Endodermal cell (in vitro differentiated cells): ENCODE measurements at regions not wholly inside any gene's neighbourhood (a gene's known extent, or its start where the extent isn't known, plus 50 kb on each side); places are given as distances from the start of the nearest gene placed in this dataset.

Source experiments
- DNase-seq: peaks from one replicate; pipeline ENCODE4 v3.0.0-alpha.2; 2017
- H3K27ac ChIP-seq: 2 replicates; pipeline ENCODE4 v1.5.1; 2013; ENCODE audit warnings: mild to moderate bottlenecking, low read depth, low read length, moderate library complexity
- H3K27me3 ChIP-seq: 2 replicates; pipeline ENCODE4 v1.6.1; 2013; ENCODE audit warnings: mild to moderate bottlenecking, low read length, moderate library complexity; ENCODE audit not compliant: insufficient read depth, control insufficient read depth, poor library complexity, severe bottlenecking
- H3K36me3 ChIP-seq: 2 replicates; pipeline ENCODE4 v1.7.0; 2013; ENCODE audit warnings: mild to moderate bottlenecking, low read length, moderate library complexity; ENCODE audit not compliant: control insufficient read depth, insufficient read depth
- H3K4me1 ChIP-seq: one replicate; pipeline ENCODE4 v1.7.0; 2013; ENCODE audit warnings: low read length; ENCODE audit not compliant: control insufficient read depth, insufficient read depth
- H3K4me3 ChIP-seq: 2 replicates; pipeline ENCODE4 v1.5.1; 2013; ENCODE audit warnings: mild to moderate bottlenecking, low read length, moderate library complexity
- H3K9ac ChIP-seq: 2 replicates; pipeline ENCODE4 v1.6.1; 2013; ENCODE audit warnings: mild to moderate bottlenecking, low read length, moderate library complexity; ENCODE audit not compliant: poor library complexity, severe bottlenecking; ENCODE audit errors: extremely low read depth
- H3K9me3 ChIP-seq: 2 replicates; pipeline ENCODE4 v1.6.1; 2013; ENCODE audit warnings: mild to moderate bottlenecking, low read length, moderate library complexity; ENCODE audit not compliant: control insufficient read depth
- H3K27ac Mint-ChIP-seq: 2 replicates; pipeline ENCODE4 v1.8.0; 2020; ENCODE audit warnings: mixed read lengths
- H3K27me3 Mint-ChIP-seq: 2 replicates; pipeline ENCODE4 v1.8.0; 2021; ENCODE audit warnings: mild to moderate bottlenecking, mixed read lengths; ENCODE audit not compliant: insufficient read depth
- H3K36me3 Mint-ChIP-seq: 2 replicates; pipeline ENCODE4 v1.8.0; 2020; ENCODE audit warnings: low read depth, mixed read lengths
- H3K4me1 Mint-ChIP-seq: 2 replicates; pipeline ENCODE4 v1.8.0; 2020; ENCODE audit warnings: mixed read lengths
- H3K4me3 Mint-ChIP-seq: 2 replicates; pipeline ENCODE4 v1.8.0; 2020; ENCODE audit warnings: mild to moderate bottlenecking, moderate library complexity, mixed read lengths
- H3K9me3 Mint-ChIP-seq: 2 replicates; pipeline ENCODE4 v1.8.0; 2020; ENCODE audit warnings: mild to moderate bottlenecking, mixed read lengths
- WGBS, 2 experiments: methylation state at CpG; one replicate each; pipeline versions ENCODE4 v1.1.5 to v1.1.7; 2013; ENCODE audit warnings: missing lambda C conversion rate in 2 of 2, mixed read lengths in 1 of 2; ENCODE audit not compliant: insufficient coverage in 1 of 2, insufficient read length in 1 of 2; 5-methylcytosine and 5-hydroxymethylcytosine counted together
- TF ChIP-seq, protein P1 (sequence below): fragments of 200-600 bp; sonication (generic); conservative IDR thresholded peaks from 2 replicates; pipeline ENCODE4 v1.5.0; 2021; ENCODE audit warnings: antibody characterized with exemption, mild to moderate bottlenecking

- H3K4me1 Mint-ChIP-seq, result no peaks in the 10 kb centered on the region
- H3K36me3 ChIP-seq, result no peaks in the 10 kb centered on the region
- TF ChIP-seq, protein P1, sequence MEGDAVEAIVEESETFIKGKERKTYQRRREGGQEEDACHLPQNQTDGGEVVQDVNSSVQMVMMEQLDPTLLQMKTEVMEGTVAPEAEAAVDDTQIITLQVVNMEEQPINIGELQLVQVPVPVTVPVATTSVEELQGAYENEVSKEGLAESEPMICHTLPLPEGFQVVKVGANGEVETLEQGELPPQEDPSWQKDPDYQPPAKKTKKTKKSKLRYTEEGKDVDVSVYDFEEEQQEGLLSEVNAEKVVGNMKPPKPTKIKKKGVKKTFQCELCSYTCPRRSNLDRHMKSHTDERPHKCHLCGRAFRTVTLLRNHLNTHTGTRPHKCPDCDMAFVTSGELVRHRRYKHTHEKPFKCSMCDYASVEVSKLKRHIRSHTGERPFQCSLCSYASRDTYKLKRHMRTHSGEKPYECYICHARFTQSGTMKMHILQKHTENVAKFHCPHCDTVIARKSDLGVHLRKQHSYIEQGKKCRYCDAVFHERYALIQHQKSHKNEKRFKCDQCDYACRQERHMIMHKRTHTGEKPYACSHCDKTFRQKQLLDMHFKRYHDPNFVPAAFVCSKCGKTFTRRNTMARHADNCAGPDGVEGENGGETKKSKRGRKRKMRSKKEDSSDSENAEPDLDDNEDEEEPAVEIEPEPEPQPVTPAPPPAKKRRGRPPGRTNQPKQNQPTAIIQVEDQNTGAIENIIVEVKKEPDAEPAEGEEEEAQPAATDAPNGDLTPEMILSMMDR, result no peak
- H3K9me3 ChIP-seq, result no peaks in the 10 kb centered on the region
- no peak overlapping the region for H3K27ac ChIP-seq
- no peak overlapping the region for H3K4me3 ChIP-seq
- no peak overlapping the region for H3K9ac ChIP-seq
- no peak overlapping the region for H3K27ac Mint-ChIP-seq
- 91 to 100% methylated on average over 3 to 5 of the region's 5 CpGs for WGBS, 2 experiments
- no peaks in the 10 kb centered on the region for H3K4me1 ChIP-seq
- H3K9me3 Mint-ChIP-seq, result no peaks in the 10 kb centered on the region
- no peaks in the 10 kb centered on the region for H3K27me3 Mint-ChIP-seq
- H3K36me3 Mint-ChIP-seq, result no peaks in the 10 kb centered on the region
- DNase-seq, result no peak
- no peak overlapping the region for H3K4me3 Mint-ChIP-seq
- no peaks in the 10 kb centered on the region for H3K27me3 ChIP-seq
Observed at GRCh38 chr7:68472688-68473087, 1125.6 kb upstream of the AUTS2 start.

DNA sequence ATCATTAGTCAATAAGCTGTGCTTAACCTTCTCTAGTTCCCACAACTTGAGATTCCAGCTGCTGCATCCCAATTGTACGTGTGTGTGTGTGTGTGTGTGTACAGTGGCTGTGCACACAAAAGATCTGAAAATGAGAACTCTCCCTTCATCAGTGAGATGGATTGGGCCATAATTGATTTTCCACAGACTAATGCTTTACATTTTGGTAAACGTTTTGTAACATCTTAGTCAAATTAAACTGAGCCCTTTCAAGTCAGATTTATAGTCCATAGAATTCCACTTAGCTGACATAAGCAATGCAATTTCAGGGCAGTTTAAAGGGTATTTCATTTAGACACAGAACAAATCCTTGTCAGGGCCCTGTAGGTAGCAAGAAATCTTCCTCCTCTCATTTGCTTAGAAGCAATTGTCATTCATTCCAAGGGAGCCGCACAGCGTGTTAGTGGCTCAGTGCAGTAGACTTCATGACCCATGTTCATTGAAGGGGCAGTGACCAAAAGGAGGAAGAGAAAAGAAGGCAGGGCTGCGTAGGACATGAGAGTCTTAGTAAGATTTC lies 1123.5 kb upstream of the AUTS2 start:
- H3K36me3 ChIP-seq, result no peaks in the 10 kb centered on the region
- H3K9me3 Mint-ChIP-seq, result no peaks in the 10 kb centered on the region
- no peak overlapping the region for H3K9ac ChIP-seq
- H3K27me3 Mint-ChIP-seq, result no peaks in the 10 kb centered on the region
- no peak overlapping the region for H3K27ac ChIP-seq
- no peaks in the 10 kb centered on the region for H3K9me3 ChIP-seq
- no peaks in the 10 kb centered on the region for H3K27me3 ChIP-seq
- H3K4me3 Mint-ChIP-seq, result no peak overlapping the region
- H3K36me3 Mint-ChIP-seq, result no peaks in the 10 kb centered on the region
- TF ChIP-seq, protein P1, result no peak
- H3K4me1 Mint-ChIP-seq, result peaks cover 3% of the 10 kb centered on the region
- no peaks in the 10 kb centered on the region for H3K4me1 ChIP-seq
- no peak for DNase-seq
- WGBS, 2 experiments, result 88 to 100% methylated on average over 2 to 4 of the region's 5 CpGs
- no peak overlapping the region for H3K4me3 ChIP-seq
- H3K27ac Mint-ChIP-seq, result no peak overlapping the region

- no peaks in the 10 kb centered on the region for H3K36me3 ChIP-seq
- H3K9me3 Mint-ChIP-seq, result no peaks in the 10 kb centered on the region
- H3K27ac ChIP-seq, result no peak overlapping the region
- H3K4me3 ChIP-seq, result no peak overlapping the region
- H3K27ac Mint-ChIP-seq, result no peak overlapping the region
- 90 to 95% methylated on average over 2 of the region's 2 CpGs for WGBS, 2 experiments
- H3K36me3 Mint-ChIP-seq, result no peaks in the 10 kb centered on the region
- no peaks in the 10 kb centered on the region for H3K27me3 Mint-ChIP-seq
- no peaks in the 10 kb centered on the region for H3K4me1 ChIP-seq
- H3K27me3 ChIP-seq, result no peaks in the 10 kb centered on the region
- H3K9me3 ChIP-seq, result no peaks in the 10 kb centered on the region
- H3K4me1 Mint-ChIP-seq, result peaks cover 14% of the 10 kb centered on the region
- no peak for DNase-seq
- H3K9ac ChIP-seq, result no peak overlapping the region
- no peak overlapping the region for H3K4me3 Mint-ChIP-seq
- TF ChIP-seq, protein P1, result no peak
Observed at GRCh38 chr7:68476966-68477365, 1121.3 kb upstream of the AUTS2 start.
